Memory B cell (primary cell): ENCODE measurements at regions not wholly inside any gene's neighbourhood (a gene's known extent, or its start where the extent isn't known, plus 50 kb on each side); places are given as distances from the start of the nearest gene placed in this dataset.
"Not testable (repeated sequence)": the region's sequence is repeated elsewhere in the genome, so short reads cannot be mapped to it uniquely, and the experiment has no call there.

ENCODE experiments used
- ATAC-seq: fragments of 150-1000 bp; cut with Tn5 transposase; 2 replicates; pipeline ENCODE4 v1.10.0; 2021; ENCODE audit warnings: low read depth, mild to moderate bottlenecking, moderate library complexity
- DNase-seq, 2 donors: peaks; one replicate each; pipeline ENCODE4 v3.0.0; 2022; ENCODE audit warnings: low spot score in 2 of 2
- H3K27ac Mint-ChIP-seq: one replicate; pipeline ENCODE4 v1.8.0; 2022; ENCODE audit warnings: mild to moderate bottlenecking, moderate library complexity, mixed read lengths
- H3K27me3 Mint-ChIP-seq: one replicate; pipeline ENCODE4 v1.8.0; 2022; ENCODE audit warnings: mixed read lengths
- H3K36me3 Mint-ChIP-seq: one replicate; pipeline ENCODE4 v1.8.0; 2022; ENCODE audit warnings: mild to moderate bottlenecking, mixed read lengths
- H3K4me1 Mint-ChIP-seq: one replicate; pipeline ENCODE4 v1.8.0; 2022; ENCODE audit warnings: mixed read lengths
- H3K4me3 Mint-ChIP-seq: one replicate; pipeline ENCODE4 v1.8.0; 2022; ENCODE audit warnings: mild to moderate bottlenecking, moderate library complexity, mixed read lengths
- H3K9me3 Mint-ChIP-seq: one replicate; pipeline ENCODE4 v1.8.0; 2022; ENCODE audit warnings: mixed read lengths

DNA sequence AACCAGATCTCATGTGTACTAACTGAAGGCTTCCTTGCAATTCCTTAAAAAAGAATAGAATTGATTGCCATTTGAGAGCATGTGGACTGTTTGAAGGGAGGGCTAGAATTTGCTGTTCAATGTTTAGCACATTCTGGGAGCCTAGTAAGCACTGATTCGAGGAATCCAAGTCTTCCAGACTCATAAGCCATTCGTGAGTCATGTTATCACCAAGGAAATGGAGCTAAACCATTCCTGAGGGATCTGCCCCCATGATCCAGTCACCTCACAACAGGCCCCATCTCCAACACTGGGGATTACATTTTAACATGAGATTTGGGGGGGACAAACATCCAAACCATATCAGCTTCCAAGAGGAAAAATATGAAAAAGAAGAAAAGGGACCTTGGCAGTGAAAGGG lies 276.4 kb downstream of the KCNRG start:
- H3K36me3 Mint-ChIP-seq = peaks cover 7% of the 10 kb centered on the region
- H3K4me3 Mint-ChIP-seq = no peak overlapping the region
- H3K27me3 Mint-ChIP-seq = peaks cover 2% of the 10 kb centered on the region
- DNase-seq = no peak
- H3K4me1 Mint-ChIP-seq = peaks cover 4% of the 10 kb centered on the region
- H3K27ac Mint-ChIP-seq = no peak overlapping the region
- peaks cover 5% of the 10 kb centered on the region for H3K9me3 Mint-ChIP-seq
- no peak for ATAC-seq

DNA sequence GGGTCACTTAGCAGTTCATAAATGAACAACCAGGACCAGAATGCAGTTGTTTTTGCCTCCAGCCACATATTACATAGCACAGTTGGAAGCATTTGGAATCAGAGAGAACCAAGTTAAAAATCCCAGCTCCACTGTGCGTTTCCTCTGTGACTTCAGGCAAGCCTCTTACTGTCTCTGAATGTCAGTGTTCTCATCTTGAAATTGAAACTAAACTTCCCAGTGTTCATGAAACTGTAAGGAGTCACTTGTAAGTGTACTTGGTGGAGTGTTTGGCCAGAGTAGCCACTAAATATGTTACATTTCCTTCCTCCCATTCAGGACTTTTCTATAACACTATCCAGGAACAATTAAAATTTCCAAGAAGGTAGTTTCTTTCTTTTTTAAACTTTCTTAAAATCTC lies 276.8 kb downstream of the KCNRG start:
- ATAC-seq = no peak
- Mint-ChIP-seq H3K9me3 (peaks cover 5% of the 10 kb centered on the region), H3K4me1 (peaks cover 4% of the 10 kb centered on the region), H3K36me3 (peaks cover 7% of the 10 kb centered on the region), H3K4me3 (no peak overlapping the region), H3K27ac (no peak overlapping the region), H3K27me3 (peaks cover 2% of the 10 kb centered on the region)
- DNase-seq = no peak

DNA sequence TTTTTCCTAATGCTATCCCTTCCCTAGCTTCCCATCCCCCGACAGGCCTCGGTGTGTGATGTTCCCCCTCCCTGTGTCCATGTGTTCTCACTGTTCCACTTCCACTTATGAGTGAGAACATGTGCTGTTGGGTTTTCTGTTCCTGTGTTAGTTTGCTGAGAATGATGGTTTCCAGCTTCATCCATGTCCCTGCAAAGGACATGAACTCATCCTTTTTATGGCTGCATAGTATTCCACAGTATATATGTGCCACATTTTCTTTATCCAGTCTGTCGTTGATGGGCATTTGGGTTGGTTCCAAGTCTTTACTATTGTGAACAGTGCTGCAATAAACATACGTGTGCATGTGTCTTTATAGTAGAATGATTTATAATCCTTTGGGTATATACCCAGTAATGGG lies 279.2 kb downstream of the KCNRG start:
- H3K27ac Mint-ChIP-seq, H3K4me1 Mint-ChIP-seq: not testable (repeated sequence)

DNA sequence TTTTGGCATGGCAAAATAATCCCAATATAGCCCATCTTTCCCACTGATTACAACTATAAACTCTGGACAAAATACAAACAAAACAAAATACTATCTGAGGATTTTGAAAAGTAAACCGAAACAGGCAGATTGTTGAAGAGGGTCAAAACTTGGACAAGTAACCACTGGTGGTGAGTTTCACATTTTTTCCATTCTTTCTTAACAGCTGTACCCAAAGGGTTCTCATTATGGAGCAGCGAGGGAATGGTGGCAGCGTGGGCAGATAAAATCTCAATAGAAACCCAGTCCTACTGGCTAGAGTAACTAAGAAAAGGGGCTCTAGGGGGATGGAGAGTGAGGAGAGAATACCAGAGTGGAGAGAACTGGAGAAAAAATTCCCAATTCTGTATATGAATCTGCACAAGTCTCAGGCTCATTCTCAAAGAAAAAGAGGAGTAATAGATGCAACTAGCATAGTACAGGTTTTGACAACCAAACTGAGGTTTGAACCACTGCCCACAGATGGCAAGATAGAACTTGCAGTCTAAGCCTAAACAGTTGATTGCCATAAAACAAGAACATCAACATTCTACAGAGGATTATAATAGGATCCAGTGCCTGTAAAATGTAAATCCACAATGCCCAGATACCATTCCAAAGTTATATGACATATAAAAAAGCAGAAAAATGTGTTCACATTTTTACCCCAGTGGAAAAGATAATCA lies 284.5 kb downstream of the KCNRG start:
- Mint-ChIP-seq H3K27ac (no peak overlapping the region), H3K4me3 (no peak overlapping the region), H3K36me3 (peaks cover 2% of the 10 kb centered on the region), H3K9me3 (no peaks in the 10 kb centered on the region), H3K4me1 (peaks cover 6% of the 10 kb centered on the region), H3K27me3 (peaks cover 2% of the 10 kb centered on the region)
- DNase-seq (no peak), ATAC-seq (no peak)

More for the DNA sequence above, 279.2 kb downstream of the KCNRG start:
- ATAC-seq, H3K27me3 Mint-ChIP-seq, H3K36me3 Mint-ChIP-seq, H3K4me3 Mint-ChIP-seq, DNase-seq, H3K9me3 Mint-ChIP-seq: not testable (repeated sequence)

DNA sequence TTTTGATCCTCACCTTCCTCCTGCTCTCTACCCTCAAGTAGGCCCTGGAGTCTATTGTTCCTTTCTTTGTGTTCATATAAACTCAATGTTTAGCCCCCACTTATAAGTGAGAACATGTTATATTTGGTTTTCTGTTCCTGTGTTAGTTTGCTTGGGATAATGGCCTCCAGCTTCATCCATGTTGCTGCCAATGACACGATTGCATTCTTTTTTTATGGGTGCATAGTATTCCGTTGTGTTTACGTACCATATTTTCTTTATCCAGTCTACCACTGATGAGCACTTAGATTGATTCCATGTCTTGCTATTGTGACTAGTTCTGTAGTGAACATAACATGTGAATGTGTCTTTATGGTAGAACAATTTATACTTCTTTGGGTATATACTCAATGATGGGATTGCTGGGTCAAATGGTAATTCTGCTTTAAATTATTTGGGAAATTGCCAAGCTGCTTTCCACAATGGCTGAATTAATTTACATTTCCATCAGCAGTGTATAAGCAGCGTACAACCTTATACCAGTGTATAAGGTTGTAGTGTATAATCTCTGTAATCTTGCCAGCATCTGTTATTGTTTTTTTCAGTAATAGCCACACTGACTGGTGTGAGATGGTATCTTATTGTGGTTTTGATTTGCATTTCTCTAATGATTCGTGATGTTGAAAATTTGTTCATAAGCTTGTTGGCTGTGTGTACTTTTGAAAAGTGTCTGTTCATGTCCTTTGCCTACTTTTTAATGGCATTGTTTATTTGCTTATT lies 288.9 kb downstream of the KCNRG start:
- no peak overlapping the region for H3K4me3 Mint-ChIP-seq
- H3K4me1 Mint-ChIP-seq = no peaks in the 10 kb centered on the region
- H3K36me3 Mint-ChIP-seq = no peaks in the 10 kb centered on the region
- peaks cover 3% of the 10 kb centered on the region for H3K27me3 Mint-ChIP-seq
- H3K9me3 Mint-ChIP-seq = no peaks in the 10 kb centered on the region
- no peak for DNase-seq
- ATAC-seq = no peak
- no peak overlapping the region for H3K27ac Mint-ChIP-seq

DNA sequence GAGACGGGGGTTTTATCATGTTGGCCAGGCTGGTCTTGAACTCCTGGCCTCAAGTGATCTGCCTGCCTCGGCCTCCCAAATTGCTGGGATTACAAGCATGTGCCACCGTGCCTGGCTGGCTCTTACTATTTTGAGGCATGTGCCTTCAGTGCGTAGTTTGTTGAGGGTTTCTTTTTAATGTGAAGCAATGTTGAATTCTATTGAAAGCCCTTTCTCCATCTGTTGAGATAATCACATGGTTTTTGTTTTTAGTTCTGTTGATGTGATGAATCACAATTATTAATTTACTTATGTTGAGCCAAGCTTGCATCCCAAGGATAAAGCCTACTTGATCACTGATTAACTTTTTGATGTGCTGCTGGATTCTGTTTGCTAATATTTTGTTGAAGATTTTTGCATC lies 290.9 kb downstream of the KCNRG start:
- no peak for DNase-seq
- H3K27ac Mint-ChIP-seq = no peak overlapping the region
- no peaks in the 10 kb centered on the region for H3K36me3 Mint-ChIP-seq
- H3K4me1 Mint-ChIP-seq = peaks cover 3% of the 10 kb centered on the region
- ATAC-seq = no peak
- H3K9me3 Mint-ChIP-seq = no peaks in the 10 kb centered on the region
- H3K4me3 Mint-ChIP-seq = no peak overlapping the region
- H3K27me3 Mint-ChIP-seq = peaks cover 4% of the 10 kb centered on the region

DNA sequence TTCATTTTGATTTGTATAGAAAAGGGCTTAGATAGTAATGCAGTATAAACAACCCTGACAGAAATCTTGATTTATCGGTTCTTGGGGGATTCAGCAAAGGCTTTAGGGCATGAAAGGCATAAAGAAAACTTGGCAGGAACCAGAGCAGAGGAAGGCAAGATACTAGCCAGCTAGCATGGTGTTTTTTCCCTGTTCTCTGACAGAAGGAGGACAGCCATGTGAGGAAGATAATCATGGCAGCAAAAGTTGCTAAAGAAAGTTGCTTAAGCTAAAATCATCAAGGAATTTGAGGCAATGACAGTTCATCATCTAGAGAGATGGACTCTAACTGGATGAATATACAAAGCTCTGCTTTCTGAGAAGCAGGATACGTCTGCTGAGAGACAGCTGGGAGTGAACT lies 294.1 kb downstream of the KCNRG start:
- ATAC-seq (no peak), DNase-seq (no peak)
- H3K36me3 Mint-ChIP-seq = no peaks in the 10 kb centered on the region
- peaks cover 4% of the 10 kb centered on the region for H3K27me3 Mint-ChIP-seq
- H3K4me3 Mint-ChIP-seq = no peak overlapping the region
- H3K27ac Mint-ChIP-seq = no peak overlapping the region
- peaks cover 3% of the 10 kb centered on the region for H3K4me1 Mint-ChIP-seq
- H3K9me3 Mint-ChIP-seq = no peaks in the 10 kb centered on the region

DNA sequence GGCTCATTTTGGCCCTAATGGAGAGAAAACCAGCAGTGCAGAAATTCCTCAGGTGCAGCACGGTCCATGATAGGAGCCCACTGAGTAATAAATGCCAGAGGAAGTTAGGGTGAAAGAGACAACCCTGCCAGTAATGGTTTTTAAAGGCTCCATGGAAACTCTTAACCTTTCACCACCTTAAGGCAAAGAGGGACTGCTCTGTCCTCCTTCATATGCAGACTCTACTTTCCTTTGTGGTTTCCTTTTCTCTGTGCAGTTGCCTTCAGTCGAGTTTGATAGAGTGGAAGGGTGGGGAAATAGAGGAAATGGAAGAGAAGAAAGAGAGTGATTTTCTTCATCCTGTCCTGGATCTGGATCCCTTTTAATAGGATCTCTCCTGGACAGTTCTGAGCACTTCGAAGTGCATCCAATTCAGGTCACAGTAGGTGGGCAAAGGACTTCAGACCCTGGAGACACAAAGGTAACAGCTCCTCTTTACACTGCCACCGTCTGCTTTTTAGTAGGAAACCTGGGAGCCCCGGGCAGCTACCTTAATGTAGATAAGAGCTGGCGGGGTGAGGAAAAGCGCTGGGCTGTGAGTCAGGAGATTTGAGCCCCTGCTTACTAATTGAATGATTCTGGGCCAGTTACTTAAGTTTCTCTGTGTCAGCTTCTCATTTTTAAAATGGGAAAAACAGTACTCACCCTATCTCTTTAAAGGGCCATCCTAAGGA lies 294.8 kb downstream of the KCNRG start:
- H3K27ac Mint-ChIP-seq = no peak overlapping the region
- H3K27me3 Mint-ChIP-seq = peaks cover 4% of the 10 kb centered on the region
- no peaks in the 10 kb centered on the region for H3K36me3 Mint-ChIP-seq
- DNase-seq (no peak), ATAC-seq (no peak)
- H3K4me3 Mint-ChIP-seq = no peak overlapping the region
- H3K4me1 Mint-ChIP-seq = peaks cover 8% of the 10 kb centered on the region
- H3K9me3 Mint-ChIP-seq = no peaks in the 10 kb centered on the region

DNA sequence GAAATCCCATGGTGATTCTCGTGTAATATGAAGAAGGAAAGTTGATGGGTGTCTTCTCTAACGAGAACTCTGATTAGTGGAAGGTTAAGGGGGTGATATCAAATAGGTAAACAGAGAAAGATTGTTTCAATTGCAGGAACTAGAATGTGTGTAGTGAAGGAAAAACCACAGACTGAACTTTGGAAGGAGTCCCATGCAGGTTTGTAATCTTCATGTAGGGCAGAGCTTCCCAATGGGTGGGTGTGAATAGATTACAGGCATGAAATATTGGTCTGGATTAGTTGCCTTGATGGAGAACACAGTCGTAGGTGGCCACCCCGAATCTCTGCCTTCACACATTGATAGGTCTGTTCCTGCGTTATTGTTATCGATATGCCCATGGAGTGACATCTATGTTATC lies 295.5 kb downstream of the KCNRG start:
- Mint-ChIP-seq H3K4me3 (no peak overlapping the region), H3K36me3 (no peaks in the 10 kb centered on the region), H3K9me3 (no peaks in the 10 kb centered on the region), H3K4me1 (peaks cover 8% of the 10 kb centered on the region), H3K27ac (no peak overlapping the region), H3K27me3 (peaks cover 4% of the 10 kb centered on the region)
- no peak for DNase-seq
- no peak for ATAC-seq

DNA sequence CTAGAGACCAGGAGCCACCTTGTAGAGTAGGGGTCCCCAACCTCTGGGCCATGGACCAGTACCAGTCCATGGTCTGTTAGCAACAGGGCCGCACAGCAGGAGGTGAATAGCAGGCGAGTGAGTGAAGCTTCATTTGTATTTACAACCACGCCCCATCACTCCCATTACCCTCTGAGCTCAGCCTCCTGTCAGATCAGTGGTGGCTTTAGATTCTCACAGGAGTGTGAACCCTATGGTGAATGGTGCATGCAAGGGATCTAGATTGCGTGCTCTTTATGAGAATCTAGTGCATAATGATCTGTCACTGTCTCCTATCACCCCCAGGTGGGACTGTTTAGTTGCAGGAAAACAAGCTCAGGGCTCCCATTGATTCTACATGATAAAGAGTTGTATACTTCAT lies 303.6 kb downstream of the KCNRG start:
- DNase-seq (no peak), ATAC-seq (no peak)
- H3K36me3 Mint-ChIP-seq = no peaks in the 10 kb centered on the region
- no peak overlapping the region for H3K4me3 Mint-ChIP-seq
- H3K27me3 Mint-ChIP-seq = no peaks in the 10 kb centered on the region
- peaks cover 15% of the 10 kb centered on the region for H3K4me1 Mint-ChIP-seq
- H3K9me3 Mint-ChIP-seq = peaks cover 6% of the 10 kb centered on the region
- no peak overlapping the region for H3K27ac Mint-ChIP-seq

DNA sequence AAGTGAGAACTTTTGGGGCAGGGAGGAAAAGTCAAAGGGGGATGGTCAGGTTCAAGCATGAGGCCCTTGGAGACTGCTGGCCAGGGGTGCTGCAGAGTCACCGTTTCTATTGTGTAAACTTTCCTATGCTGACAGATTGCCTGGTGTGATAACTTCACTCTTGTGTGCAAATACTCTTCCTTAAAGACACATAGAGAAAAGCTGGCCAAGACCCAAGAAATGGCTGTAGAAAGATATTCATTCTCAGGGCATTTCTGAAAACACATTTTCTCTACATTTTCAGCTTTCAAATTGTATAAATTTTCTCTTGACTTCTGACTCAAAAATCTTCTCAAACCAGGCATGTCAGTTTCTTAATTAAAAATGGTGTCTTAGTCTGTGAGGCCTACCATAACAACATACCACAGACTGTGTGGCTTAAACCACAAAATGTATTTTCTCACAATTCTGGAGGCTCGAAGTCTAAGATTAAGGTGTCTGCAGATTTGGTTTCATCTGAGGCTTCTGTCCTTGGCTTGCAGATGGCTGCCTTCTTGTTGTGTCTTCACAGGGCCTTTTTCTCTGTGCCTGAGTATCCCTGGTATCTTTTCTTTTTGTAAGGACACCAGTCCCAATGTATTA lies 304.5 kb downstream of the KCNRG start:
- H3K4me1 Mint-ChIP-seq = peaks cover 11% of the 10 kb centered on the region
- no peaks in the 10 kb centered on the region for H3K27me3 Mint-ChIP-seq
- no peak overlapping the region for H3K4me3 Mint-ChIP-seq
- DNase-seq (no peak), ATAC-seq (no peak)
- peak overlapping the region; percentile 68 for H3K27ac Mint-ChIP-seq
- peaks cover 9% of the 10 kb centered on the region for H3K9me3 Mint-ChIP-seq
- peaks cover 2% of the 10 kb centered on the region for H3K36me3 Mint-ChIP-seq

DNA sequence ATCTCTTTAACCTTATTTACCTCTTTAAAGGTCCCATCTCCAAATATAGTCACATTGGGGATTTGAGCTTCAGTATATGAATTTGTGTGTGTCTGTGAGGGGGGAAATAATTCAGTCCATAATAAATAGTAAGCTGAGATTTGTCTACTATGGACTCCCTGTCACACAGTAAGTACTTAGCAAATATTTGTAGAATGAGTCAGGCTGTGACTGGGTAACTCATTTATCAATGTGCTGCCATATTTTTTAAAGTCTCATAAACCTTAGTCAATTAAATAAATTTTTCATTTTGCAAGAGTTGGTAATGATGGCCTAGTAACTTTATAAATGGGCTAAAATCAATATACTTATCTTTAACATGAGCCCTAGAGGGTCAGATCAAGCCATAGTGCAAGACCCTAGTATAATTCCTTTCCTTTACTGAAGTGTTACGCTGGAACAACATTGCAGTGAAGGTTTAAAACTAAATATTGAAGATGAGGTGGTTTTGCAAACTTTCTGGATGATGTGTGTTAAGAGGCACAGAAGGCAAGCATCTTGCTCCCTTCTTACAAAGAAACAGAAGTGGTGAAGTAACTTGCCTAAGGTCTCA lies 305.1 kb downstream of the KCNRG start:
- H3K4me3 Mint-ChIP-seq = no peak overlapping the region

DNA sequence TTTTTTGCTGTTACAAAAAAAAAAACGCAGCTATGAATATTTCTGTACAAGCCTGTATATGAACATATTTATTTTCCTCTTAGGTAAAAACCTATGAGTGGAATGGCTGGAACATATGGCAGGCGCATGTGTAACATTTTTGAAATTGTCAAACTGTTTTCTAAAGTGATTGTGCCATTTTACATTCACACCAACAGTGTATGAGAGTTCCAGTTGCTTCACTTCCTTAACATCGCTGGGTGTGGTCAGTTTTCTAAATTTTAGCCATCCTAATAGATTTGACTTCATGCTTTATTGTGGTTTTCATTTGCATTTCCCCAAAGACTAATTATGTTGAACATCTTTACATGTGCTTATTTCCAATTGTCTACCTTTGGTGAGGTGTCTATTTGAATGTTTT lies 306.8 kb downstream of the KCNRG start:
- H3K27ac Mint-ChIP-seq = no peak overlapping the region
- peaks cover 11% of the 10 kb centered on the region for H3K9me3 Mint-ChIP-seq
- DNase-seq = no peak
- peaks cover 4% of the 10 kb centered on the region for H3K36me3 Mint-ChIP-seq
- ATAC-seq = no peak
- no peak overlapping the region for H3K4me3 Mint-ChIP-seq
- peaks cover 10% of the 10 kb centered on the region for H3K4me1 Mint-ChIP-seq
- no peaks in the 10 kb centered on the region for H3K27me3 Mint-ChIP-seq

More for the DNA sequence above, 305.1 kb downstream of the KCNRG start:
- peaks cover 4% of the 10 kb centered on the region for H3K36me3 Mint-ChIP-seq
- peak overlapping the region; percentile 68 for H3K27ac Mint-ChIP-seq
- H3K4me1 Mint-ChIP-seq = peaks cover 10% of the 10 kb centered on the region
- ATAC-seq (no peak), DNase-seq (no peak)
- H3K9me3 Mint-ChIP-seq = peaks cover 11% of the 10 kb centered on the region
- H3K27me3 Mint-ChIP-seq = no peaks in the 10 kb centered on the region
